Suprapubic skin (tissue), 4 donors: ENCODE measurements at regions not wholly inside any gene's neighbourhood (a gene's known extent, or its start where the extent isn't known, plus 50 kb on each side); places are given as distances from the start of the nearest gene placed in this dataset.

Experiments
- DNase-seq, 2 donors: peaks; one replicate each; pipeline ENCODE4 v3.0.0-alpha.2; 2019; ENCODE audit warnings: low spot score in 2 of 2
- H3K27ac ChIP-seq: fragments of 200-600 bp; sonication (generic); one replicate; pipeline ENCODE4 v1.5.1; 2019
- H3K27me3 ChIP-seq: fragments of 200-600 bp; sonication (generic); one replicate; pipeline ENCODE4 v1.5.1; 2019
- H3K36me3 ChIP-seq: fragments of 200-600 bp; sonication (generic); one replicate; pipeline ENCODE4 v1.5.1; 2019
- H3K4me1 ChIP-seq: fragments of 200-600 bp; sonication (generic); one replicate; pipeline ENCODE4 v1.5.1; 2019
- H3K4me3 ChIP-seq: fragments of 200-600 bp; sonication (generic); one replicate; pipeline ENCODE4 v1.5.1; 2019; ENCODE audit warnings: mild to moderate bottlenecking
- H3K9me3 ChIP-seq: fragments of 200-600 bp; sonication (generic); one replicate; pipeline ENCODE4 v1.5.1; 2019
- CTCF ChIP-seq, 2 donors: fragments of 200-600 bp in 1 of 2; fragments of 450-650 bp in 1 of 2; sonication (generic) in 1 of 2; IDR thresholded peaks; one replicate each; pipeline ENCODE4 v1.5.1; 2016 to 2019; ENCODE audit warnings: antibody characterized with exemption in 2 of 2, mild to moderate bottlenecking in 1 of 2, moderate library complexity in 1 of 2
- EP300 ChIP-seq: sonication (generic); formaldehyde crosslinking; IDR thresholded peaks from one replicate; pipeline ENCODE4 v1.6.1; 2017; ENCODE audit warnings: antibody characterized with exemption
- POLR2A ChIP-seq, 2 donors: fragments of 450-650 bp; IDR thresholded peaks; one replicate each; pipeline ENCODE4 v1.6.1; 2017; ENCODE audit warnings: antibody characterized with exemption in 2 of 2, mild to moderate bottlenecking in 2 of 2, moderate library complexity in 2 of 2
- POLR2AphosphoS5 ChIP-seq, 3 donors: sonication (generic); formaldehyde crosslinking; IDR thresholded peaks; one replicate each; pipeline ENCODE4 v1.6.1; 2017; ENCODE audit warnings: antibody characterized with exemption in 3 of 3
- WGBS: methylation state at CpG from one replicate; pipeline ENCODE4 v1.1.5; 2018; 5-methylcytosine and 5-hydroxymethylcytosine counted together

GRCh38 chr18:78721981-78722380 is 257.6 kb upstream of the SALL3 start:
- Histone ChIP-seq H3K9me3 (no peaks in the 10 kb centered on the region), H3K4me3 (no peak overlapping the region), H3K4me1 (no peaks in the 10 kb centered on the region), H3K27me3 (peaks cover 23% of the 10 kb centered on the region), H3K36me3 (no peaks in the 10 kb centered on the region), H3K27ac (no peak overlapping the region)
- DNase-seq = peak in 1 of 2 donors; percentile 54
- 59% methylated on average over 9 of the region's 9 CpGs for WGBS
- TF ChIP-seq CTCF (IDR thresholded peaks at IDR 0.05) (no peak), POLR2A (IDR thresholded peaks at IDR 0.05) (no peak), EP300 (no peak), POLR2AphosphoS5 (IDR thresholded peaks at IDR 0.05) (no peak)

GRCh38 chr18:78722386-78722785 is 257.2 kb upstream of the SALL3 start:
- no peak overlapping the region for H3K4me3 ChIP-seq
- no peak overlapping the region for H3K27ac ChIP-seq
- TF ChIP-seq EP300 = no peak
- TF ChIP-seq CTCF (IDR thresholded peaks at IDR 0.05) = no peak
- TF ChIP-seq POLR2AphosphoS5 (IDR thresholded peaks at IDR 0.05) = no peak
- TF ChIP-seq POLR2A (IDR thresholded peaks at IDR 0.05) = no peak
- WGBS = 57% methylated on average over 10 of the region's 10 CpGs
- DNase-seq = peak in 1 of 2 donors; percentile 31
- H3K27me3 ChIP-seq = peaks cover 23% of the 10 kb centered on the region
- H3K9me3 ChIP-seq = no peaks in the 10 kb centered on the region
- no peaks in the 10 kb centered on the region for H3K36me3 ChIP-seq
- no peaks in the 10 kb centered on the region for H3K4me1 ChIP-seq

GRCh38 chr18:78722929-78723710 is 256.5 kb upstream of the SALL3 start:
- no peak for TF ChIP-seq EP300
- no peak for TF ChIP-seq POLR2A (IDR thresholded peaks at IDR 0.05)
- TF ChIP-seq POLR2AphosphoS5 (IDR thresholded peaks at IDR 0.05) = no peak
- no peak for TF ChIP-seq CTCF (IDR thresholded peaks at IDR 0.05)
- Histone ChIP-seq H3K27ac (no peak overlapping the region), H3K4me3 (no peak overlapping the region), H3K9me3 (no peaks in the 10 kb centered on the region), H3K4me1 (no peaks in the 10 kb centered on the region), H3K36me3 (no peaks in the 10 kb centered on the region), H3K27me3 (peaks cover 23% of the 10 kb centered on the region)
- 55% methylated on average over 20 of the region's 20 CpGs for WGBS
- DNase-seq = peak in 1 of 2 donors; percentile 50

GRCh38 chr18:78724214-78724914 is 255.3 kb upstream of the SALL3 start:
- TF ChIP-seq POLR2A (IDR thresholded peaks at IDR 0.05) (no peak), EP300 (no peak), CTCF (IDR thresholded peaks at IDR 0.05) (no peak), POLR2AphosphoS5 (IDR thresholded peaks at IDR 0.05) (no peak)
- H3K27me3 ChIP-seq = peaks cover 23% of the 10 kb centered on the region
- no peaks in the 10 kb centered on the region for H3K9me3 ChIP-seq
- no peaks in the 10 kb centered on the region for H3K36me3 ChIP-seq
- no peak overlapping the region for H3K4me3 ChIP-seq
- peak in 1 of 2 donors; percentile 55 for DNase-seq
- no peaks in the 10 kb centered on the region for H3K4me1 ChIP-seq
- 67% methylated on average over 15 of the region's 15 CpGs for WGBS
- H3K27ac ChIP-seq = no peak overlapping the region

GRCh38 chr18:78725426-78725825 is 254.2 kb upstream of the SALL3 start:
- no peak for TF ChIP-seq CTCF (IDR thresholded peaks at IDR 0.05)
- TF ChIP-seq POLR2A (IDR thresholded peaks at IDR 0.05) = no peak
- no peak for TF ChIP-seq POLR2AphosphoS5 (IDR thresholded peaks at IDR 0.05)
- no peak for TF ChIP-seq EP300
- H3K27me3 ChIP-seq = peaks cover 21% of the 10 kb centered on the region
- peak in 1 of 2 donors; percentile 70 for DNase-seq
- WGBS = 63% methylated on average over 10 of the region's 10 CpGs
- H3K27ac ChIP-seq = no peak overlapping the region
- H3K4me3 ChIP-seq = no peak overlapping the region
- no peaks in the 10 kb centered on the region for H3K9me3 ChIP-seq
- H3K36me3 ChIP-seq = no peaks in the 10 kb centered on the region
- H3K4me1 ChIP-seq = no peaks in the 10 kb centered on the region
